ENCODE measurements at regions not wholly inside any gene's neighbourhood (a gene's known extent, or its start where the extent isn't known, plus 50 kb on each side); places are given as distances from the start of the nearest gene placed in this dataset.

DNA sequence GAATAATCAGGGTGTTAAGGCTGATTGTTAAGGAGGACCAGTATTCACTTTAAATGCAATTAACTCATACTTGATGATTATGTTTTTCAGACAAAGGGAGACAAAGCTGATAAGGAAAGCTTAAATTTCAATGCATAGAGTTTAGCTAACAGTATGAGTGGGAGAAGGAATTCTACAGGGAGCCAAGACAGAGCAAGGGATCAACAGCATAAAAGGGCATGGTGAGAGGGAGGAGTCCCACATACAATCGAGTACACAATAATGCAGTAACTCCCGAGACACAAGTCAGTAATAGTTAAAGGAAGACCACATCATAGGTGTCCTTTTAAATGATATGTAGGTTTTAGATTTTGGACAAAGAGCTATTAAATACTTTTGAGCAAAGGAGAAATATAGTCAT lies 191.7 kb upstream of the PTPRD start:
- no peak overlapping the region for H3K27ac ChIP-seq
- TF ChIP-seq ZFX (IDR thresholded peaks at IDR 0.05; ENCODE audit: borderline replicate concordance), result no peak
- TF ChIP-seq, protein P1, sequence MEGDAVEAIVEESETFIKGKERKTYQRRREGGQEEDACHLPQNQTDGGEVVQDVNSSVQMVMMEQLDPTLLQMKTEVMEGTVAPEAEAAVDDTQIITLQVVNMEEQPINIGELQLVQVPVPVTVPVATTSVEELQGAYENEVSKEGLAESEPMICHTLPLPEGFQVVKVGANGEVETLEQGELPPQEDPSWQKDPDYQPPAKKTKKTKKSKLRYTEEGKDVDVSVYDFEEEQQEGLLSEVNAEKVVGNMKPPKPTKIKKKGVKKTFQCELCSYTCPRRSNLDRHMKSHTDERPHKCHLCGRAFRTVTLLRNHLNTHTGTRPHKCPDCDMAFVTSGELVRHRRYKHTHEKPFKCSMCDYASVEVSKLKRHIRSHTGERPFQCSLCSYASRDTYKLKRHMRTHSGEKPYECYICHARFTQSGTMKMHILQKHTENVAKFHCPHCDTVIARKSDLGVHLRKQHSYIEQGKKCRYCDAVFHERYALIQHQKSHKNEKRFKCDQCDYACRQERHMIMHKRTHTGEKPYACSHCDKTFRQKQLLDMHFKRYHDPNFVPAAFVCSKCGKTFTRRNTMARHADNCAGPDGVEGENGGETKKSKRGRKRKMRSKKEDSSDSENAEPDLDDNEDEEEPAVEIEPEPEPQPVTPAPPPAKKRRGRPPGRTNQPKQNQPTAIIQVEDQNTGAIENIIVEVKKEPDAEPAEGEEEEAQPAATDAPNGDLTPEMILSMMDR (IDR thresholded peaks at IDR 0.05), result no peak

DNA sequence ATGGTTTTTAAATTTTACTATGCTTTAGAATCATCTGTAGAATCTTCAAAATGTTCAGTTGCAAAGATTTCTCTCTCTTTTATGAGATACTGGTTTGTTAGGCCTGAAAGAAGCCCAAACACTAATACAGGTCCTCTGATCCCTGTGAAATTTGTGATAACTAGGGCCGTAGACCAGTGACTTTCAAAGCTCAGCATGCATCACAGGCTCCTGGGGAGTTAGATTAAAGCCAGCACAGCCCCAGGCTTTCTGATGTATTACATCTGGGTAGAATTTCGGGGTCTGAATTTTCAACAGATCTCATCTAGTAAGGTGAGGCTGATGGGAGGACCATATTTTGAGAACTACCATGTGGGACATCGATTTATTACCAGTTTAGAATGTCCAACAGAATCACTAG lies 194.1 kb upstream of the PTPRD start:
- H3K27ac ChIP-seq, result no peak overlapping the region
- TF ChIP-seq, protein P1 (IDR thresholded peaks at IDR 0.05), result no peak
- no peak for TF ChIP-seq ZFX (IDR thresholded peaks at IDR 0.05; ENCODE audit: borderline replicate concordance)

DNA sequence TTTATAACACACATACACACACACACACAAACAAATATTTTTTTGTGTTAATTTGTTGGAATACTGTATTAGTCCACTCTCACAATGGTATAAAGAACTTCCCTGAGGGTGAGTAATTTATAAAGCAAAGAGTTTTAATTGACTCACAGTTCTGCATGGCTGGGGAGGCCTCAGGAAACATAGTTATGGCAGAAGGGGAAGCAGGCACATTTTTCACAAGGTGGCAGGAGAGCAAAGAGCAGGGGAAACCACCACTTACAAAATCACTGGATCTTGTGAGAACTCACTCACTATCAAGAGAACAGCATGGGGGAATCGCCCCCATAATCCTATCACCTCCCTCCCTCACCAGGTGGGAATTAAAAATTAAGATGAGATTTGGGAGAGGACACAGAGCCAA lies 205.4 kb upstream of the PTPRD start:
- TF ChIP-seq ZFX (IDR thresholded peaks at IDR 0.05; ENCODE audit: borderline replicate concordance), result no peak
- TF ChIP-seq, protein P1 (IDR thresholded peaks at IDR 0.05), result no peak

DNA sequence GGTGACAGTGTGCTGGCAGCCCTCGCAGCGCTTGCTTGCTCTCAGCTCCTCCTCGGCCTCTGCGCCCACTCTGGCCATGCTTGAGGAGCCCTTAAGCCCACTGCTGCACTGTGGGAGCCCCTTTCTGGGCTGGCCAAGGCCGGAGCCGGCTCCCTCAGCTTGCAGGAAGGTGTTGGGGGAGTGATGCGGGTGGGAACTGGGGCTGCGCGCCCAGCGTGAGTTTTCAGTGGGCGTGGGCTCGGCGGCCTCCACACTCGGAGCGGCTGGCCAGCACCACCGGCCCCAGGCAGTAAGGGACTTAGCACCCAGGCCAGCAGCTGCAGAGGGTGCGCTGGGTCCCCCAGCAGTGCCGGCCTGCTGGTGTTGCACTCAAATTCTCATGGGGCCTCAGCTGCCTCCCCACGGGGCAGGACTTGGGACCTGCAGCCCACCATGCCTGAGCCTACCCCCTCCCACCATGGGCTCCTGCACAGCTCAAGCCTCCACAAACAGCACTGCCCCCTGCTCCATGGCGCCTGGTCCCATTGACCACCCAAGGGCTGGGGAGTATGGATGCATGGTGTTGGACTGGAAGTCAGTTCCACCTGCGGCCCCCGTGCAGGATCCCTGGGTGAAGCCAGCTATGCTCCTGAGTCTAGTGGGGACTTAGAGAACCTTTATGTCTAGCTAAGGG lies 223.1 kb upstream of the PTPRD start:
- TF ChIP-seq, protein P1 (IDR thresholded peaks at IDR 0.05), result no peak
- no peak for TF ChIP-seq ZFX (IDR thresholded peaks at IDR 0.05; ENCODE audit: borderline replicate concordance)

More for the DNA sequence above, 205.4 kb upstream of the PTPRD start:
- H3K27ac ChIP-seq, result no peak overlapping the region

DNA sequence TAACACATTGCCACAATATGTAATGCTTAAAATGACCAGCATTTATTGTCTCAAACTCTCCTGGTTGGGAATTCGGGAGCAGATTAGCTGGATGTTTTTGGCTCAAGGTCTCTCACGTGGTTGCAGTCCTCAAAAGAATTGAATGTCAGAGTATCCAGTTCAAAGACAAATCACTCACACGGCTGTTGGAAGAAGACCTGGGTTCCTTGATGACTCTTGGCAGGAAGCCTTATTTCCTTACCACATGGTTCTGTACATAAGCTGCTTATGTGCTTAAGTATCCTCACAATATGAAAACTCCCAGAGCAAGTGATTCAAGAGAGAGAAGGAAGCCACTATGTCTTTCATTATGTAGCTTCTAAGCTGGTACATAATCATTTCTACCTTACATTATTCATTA lies 230.3 kb upstream of the PTPRD start:
- TF ChIP-seq ZFX (IDR thresholded peaks at IDR 0.05; ENCODE audit: borderline replicate concordance), result no peak
- TF ChIP-seq, protein P1 (IDR thresholded peaks at IDR 0.05), result no peak
- no peak overlapping the region for H3K27ac ChIP-seq

More for the DNA sequence above, 223.1 kb upstream of the PTPRD start:
- H3K27ac ChIP-seq, result no peak overlapping the region

DNA sequence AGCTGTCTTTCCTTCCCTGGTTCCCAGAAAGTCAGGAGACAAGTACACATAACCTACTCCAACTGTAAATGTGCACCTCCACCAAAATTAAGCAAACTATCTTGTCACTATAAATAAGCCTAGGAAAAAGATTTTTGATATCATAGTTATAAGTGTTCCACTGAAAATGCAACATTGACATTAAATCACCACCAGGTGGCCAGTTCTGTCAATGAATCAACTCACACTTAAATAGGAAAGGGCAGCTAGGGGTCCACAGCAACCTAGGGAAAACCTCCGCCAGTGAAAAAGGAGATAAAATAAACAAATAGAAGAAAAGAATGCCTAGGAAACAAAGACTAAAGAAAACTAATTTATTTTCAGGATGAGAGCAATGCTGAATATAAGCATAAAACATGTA lies 243.0 kb upstream of the PTPRD start:
- H3K27ac ChIP-seq, result no peak overlapping the region
- TF ChIP-seq, protein P1 (IDR thresholded peaks at IDR 0.05), result peak; percentile 68
- TF ChIP-seq ZFX (IDR thresholded peaks at IDR 0.05; ENCODE audit: borderline replicate concordance), result no peak

DNA sequence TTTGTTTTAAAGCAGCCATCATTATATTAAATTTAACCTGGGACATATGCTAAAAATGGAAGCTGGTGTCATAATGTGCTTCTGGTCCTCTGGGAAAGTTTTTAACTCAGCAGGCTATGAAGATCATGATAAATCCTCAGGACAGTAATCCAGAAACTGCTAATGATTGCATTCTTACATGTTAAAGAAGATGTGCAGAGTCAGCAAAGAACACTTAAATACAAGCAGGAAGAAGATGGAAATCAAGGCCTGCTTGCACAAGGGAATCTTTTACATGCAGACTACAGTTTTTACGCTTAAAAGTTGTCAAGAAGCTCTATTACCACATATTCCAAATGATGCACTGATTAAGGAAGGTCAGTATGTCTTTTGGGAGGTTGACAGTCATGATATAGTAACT lies 246.0 kb upstream of the PTPRD start:
- no peak for TF ChIP-seq ZFX (IDR thresholded peaks at IDR 0.05; ENCODE audit: borderline replicate concordance)
- no peak overlapping the region for H3K27ac ChIP-seq

DNA sequence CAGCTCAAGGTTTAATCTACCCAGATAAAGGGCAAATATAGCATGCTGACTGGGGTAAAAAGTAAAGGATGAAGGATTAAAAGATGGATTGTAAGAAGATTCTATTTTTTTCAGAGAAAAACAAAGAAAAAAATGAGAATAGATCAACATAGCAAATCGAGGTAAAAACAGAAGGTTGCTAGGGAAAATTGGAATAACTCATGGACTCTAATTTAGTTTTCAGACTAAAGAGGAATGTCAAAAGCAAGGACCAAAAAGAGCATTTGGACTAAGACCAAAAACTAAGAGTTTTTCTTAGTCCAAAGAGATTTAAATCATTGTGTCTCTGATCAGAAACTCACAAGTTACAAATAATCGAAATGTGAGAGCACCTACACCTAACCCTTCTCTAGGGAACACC lies 250.7 kb upstream of the PTPRD start:
- no peak overlapping the region for H3K27ac ChIP-seq
- TF ChIP-seq, protein P1 (IDR thresholded peaks at IDR 0.05), result no peak
- TF ChIP-seq ZFX (IDR thresholded peaks at IDR 0.05; ENCODE audit: borderline replicate concordance), result no peak

All from 22Rv1 (cell line).